Keratinocyte (primary cell): ENCODE measurements at regions not wholly inside any gene's neighbourhood (a gene's known extent, or its start where the extent isn't known, plus 50 kb on each side); places are given as distances from the start of the nearest gene placed in this dataset.

Experiments used
- DNase-seq: peaks from one replicate; pipeline ENCODE4 v3.0.0-alpha.2; 2011; ENCODE audit warnings: low read depth, missing footprints, low spot score
- FAIRE-seq: peaks from 2 replicates; lab custom pipeline; 2011; peaks lifted over from hg19 to GRCh38; lab: Jason Lieb, UNC
- H2AFZ ChIP-seq: 2 replicates; pipeline ENCODE4 v1.6.0; 2012; ENCODE audit warnings: low read length, control low read depth, inconsistent platforms; ENCODE audit not compliant: control insufficient read depth
- H3K27ac ChIP-seq: 2 replicates; pipeline ENCODE4 v1.5.1; 2011; ENCODE audit warnings: low read length; ENCODE audit not compliant: control insufficient read depth, insufficient read depth
- H3K27me3 ChIP-seq: 3 replicates; pipeline ENCODE4 v1.6.0; 2011; ENCODE audit warnings: low read length; ENCODE audit not compliant: control insufficient read depth, insufficient read depth; ENCODE audit errors: extremely low read depth
- H3K36me3 ChIP-seq, 2 experiments: 2 replicates in 1 of 2; 3 replicates in 1 of 2; pipeline ENCODE4 v1.5.1; 2011; ENCODE audit warnings: low read length in 2 of 2, mild to moderate bottlenecking in 1 of 2; ENCODE audit not compliant: control insufficient read depth in 2 of 2, insufficient read depth in 2 of 2; ENCODE audit errors: extremely low read depth in 1 of 2
- H3K4me1 ChIP-seq: 3 replicates; pipeline ENCODE4 v1.5.1; 2011; ENCODE audit warnings: low read length; ENCODE audit not compliant: control insufficient read depth, insufficient read depth; ENCODE audit errors: extremely low read depth
- H3K4me2 ChIP-seq: 3 replicates; pipeline ENCODE4 v1.6.0; 2011; ENCODE audit warnings: low read depth, low read length; ENCODE audit not compliant: control insufficient read depth, insufficient read depth; ENCODE audit errors: extremely low read depth
- H3K4me3 ChIP-seq, 3 experiments: fragments of 200-600 bp in 1 of 3; sonication (generic) in 1 of 3; 2 replicates in 2 of 3; 3 replicates in 1 of 3; pipeline ENCODE4 v1.5.1; 2011 to 2016; ENCODE audit warnings: low read length in 3 of 3, mild to moderate bottlenecking in 3 of 3, control low read depth in 2 of 3, inconsistent platforms in 1 of 3, low read depth in 1 of 3, mixed read lengths in 1 of 3, mixed run types in 1 of 3, moderate library complexity in 1 of 3; ENCODE audit not compliant: control insufficient read depth in 2 of 3, insufficient read depth in 2 of 3; ENCODE audit errors: extremely low read depth in 1 of 3
- H3K79me2 ChIP-seq: 2 replicates; pipeline ENCODE4 v1.6.0; 2012; ENCODE audit warnings: low read length; ENCODE audit not compliant: control insufficient read depth, insufficient read depth
- H3K9ac ChIP-seq: 3 replicates; pipeline ENCODE4 v1.6.0; 2011; ENCODE audit warnings: low read length; ENCODE audit not compliant: control insufficient read depth, insufficient read depth; ENCODE audit errors: extremely low read depth
- H3K9me1 ChIP-seq: 3 replicates; pipeline ENCODE4 v1.6.0; 2011; ENCODE audit warnings: low read length; ENCODE audit not compliant: control insufficient read depth, insufficient read depth; ENCODE audit errors: extremely low read depth
- H3K9me3 ChIP-seq: 2 replicates; pipeline ENCODE4 v1.5.1; 2012; ENCODE audit warnings: low read depth, low read length; ENCODE audit not compliant: control insufficient read depth
- H4K20me1 ChIP-seq: 3 replicates; pipeline ENCODE4 v1.6.0; 2011; ENCODE audit warnings: low read length; ENCODE audit not compliant: control insufficient read depth, insufficient read depth; ENCODE audit errors: extremely low read depth
- EZH2 ChIP-seq: IDR thresholded peaks from one replicate; pipeline ENCODE4 v1.6.1; 2012; ENCODE audit warnings: inconsistent platforms, mild to moderate bottlenecking, low read length, moderate library complexity
- dilution Hi-C: fragments of 300-500 bp; cut with MboI; formaldehyde crosslinking; loops from one replicate; pipeline ENCODE4 v1.7.0; 2020; ENCODE audit warnings: low sequenced_read_pairs; ENCODE audit not compliant: extremely low pct_ligation_motif_present
- TF ChIP-seq, protein P1 (sequence below), 3 experiments: IDR thresholded peaks in 1 of 3; conservative IDR thresholded peaks in 1 of 3; optimal IDR thresholded peaks in 1 of 3; 2 replicates in 2 of 3; 3 replicates in 1 of 3; pipeline versions ENCODE3 to v1.5.1; 2011; ENCODE audit warnings: low read length in 3 of 3, mild to moderate bottlenecking in 3 of 3, moderate library complexity in 2 of 3, control low read depth in 1 of 3, inconsistent platforms in 1 of 3; ENCODE audit not compliant: insufficient read depth in 2 of 3; ENCODE audit errors: extremely low read depth in 1 of 3

DNA sequence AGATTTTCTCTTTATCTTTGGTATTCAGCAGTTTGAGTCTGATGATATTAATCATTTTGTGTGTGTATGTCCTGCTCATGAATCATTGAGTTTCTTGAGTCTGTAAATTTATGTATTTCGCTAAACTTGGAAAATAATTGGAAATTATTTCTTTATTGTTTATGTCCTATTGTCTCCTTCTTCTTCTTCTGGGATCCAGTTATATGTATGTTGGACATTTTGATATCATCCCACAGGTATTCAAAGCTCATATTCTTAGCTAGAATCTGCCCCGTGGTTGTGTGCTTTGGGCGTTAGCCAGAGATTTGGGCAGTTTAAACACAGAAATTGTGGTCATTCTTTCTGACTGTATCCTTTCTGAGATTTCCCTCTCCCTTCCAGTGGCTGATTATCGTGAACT is 243.0 kb upstream of the SPRED2 start:
- TF ChIP-seq EZH2, result no peak
- TF ChIP-seq, protein P1, sequence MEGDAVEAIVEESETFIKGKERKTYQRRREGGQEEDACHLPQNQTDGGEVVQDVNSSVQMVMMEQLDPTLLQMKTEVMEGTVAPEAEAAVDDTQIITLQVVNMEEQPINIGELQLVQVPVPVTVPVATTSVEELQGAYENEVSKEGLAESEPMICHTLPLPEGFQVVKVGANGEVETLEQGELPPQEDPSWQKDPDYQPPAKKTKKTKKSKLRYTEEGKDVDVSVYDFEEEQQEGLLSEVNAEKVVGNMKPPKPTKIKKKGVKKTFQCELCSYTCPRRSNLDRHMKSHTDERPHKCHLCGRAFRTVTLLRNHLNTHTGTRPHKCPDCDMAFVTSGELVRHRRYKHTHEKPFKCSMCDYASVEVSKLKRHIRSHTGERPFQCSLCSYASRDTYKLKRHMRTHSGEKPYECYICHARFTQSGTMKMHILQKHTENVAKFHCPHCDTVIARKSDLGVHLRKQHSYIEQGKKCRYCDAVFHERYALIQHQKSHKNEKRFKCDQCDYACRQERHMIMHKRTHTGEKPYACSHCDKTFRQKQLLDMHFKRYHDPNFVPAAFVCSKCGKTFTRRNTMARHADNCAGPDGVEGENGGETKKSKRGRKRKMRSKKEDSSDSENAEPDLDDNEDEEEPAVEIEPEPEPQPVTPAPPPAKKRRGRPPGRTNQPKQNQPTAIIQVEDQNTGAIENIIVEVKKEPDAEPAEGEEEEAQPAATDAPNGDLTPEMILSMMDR (optimal IDR thresholded peaks at IDR 0.05 in 1 of 3, IDR thresholded peaks at IDR 0.05 in 1 of 3, conservative IDR thresholded peaks at IDR 0.05 in 1 of 3; ENCODE audit: extremely low read depth in 1 of 3, insufficient read depth in 2 of 3, low read length in 3 of 3), result no peak

DNA sequence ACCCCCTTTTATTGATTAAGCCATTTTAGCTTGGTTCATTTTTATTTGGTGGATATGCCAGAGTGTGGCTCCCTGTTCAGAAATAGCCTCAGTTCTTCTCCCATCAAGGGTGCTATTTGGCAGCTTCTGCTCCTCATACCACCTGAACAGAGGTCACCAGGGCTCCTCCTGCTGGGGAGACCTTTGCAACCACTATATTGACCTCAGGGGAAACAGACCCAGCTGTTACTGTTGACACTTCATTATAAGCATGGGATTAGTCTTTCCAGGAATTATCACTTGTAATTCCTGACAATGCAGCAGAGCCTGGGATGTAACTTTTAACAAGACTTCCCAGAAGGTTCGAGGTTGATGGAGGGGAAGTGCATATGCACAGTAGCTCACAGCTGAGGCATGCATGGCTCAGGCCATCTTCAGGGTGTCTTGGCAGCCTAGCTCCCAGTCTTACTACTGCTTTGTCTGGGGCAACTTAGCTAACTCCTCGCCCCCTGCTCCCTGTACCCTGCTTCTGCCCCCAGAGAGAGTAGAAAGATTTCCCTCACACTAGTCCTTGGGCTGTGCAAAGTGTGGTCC is 239.4 kb upstream of the SPRED2 start:
- dilution Hi-C loops, result no loop called here
- H3K4me3 ChIP-seq, result no peak overlapping the region
- no peak overlapping the region for H3K27ac ChIP-seq
- no peaks in the 10 kb centered on the region for H3K79me2 ChIP-seq
- no peaks in the 10 kb centered on the region for H3K9me3 ChIP-seq
- H2AFZ ChIP-seq, result no peak overlapping the region
- no peaks in the 10 kb centered on the region for H3K4me1 ChIP-seq
- no peaks in the 10 kb centered on the region for H3K27me3 ChIP-seq
- H3K9me1 ChIP-seq, result no peaks in the 10 kb centered on the region
- no peaks in the 10 kb centered on the region for H3K36me3 ChIP-seq
- H3K4me2 ChIP-seq, result no peak overlapping the region
- no peaks in the 10 kb centered on the region for H4K20me1 ChIP-seq
- no peak for DNase-seq
- TF ChIP-seq, protein P1 (optimal IDR thresholded peaks at IDR 0.05 in 1 of 3, IDR thresholded peaks at IDR 0.05 in 1 of 3, conservative IDR thresholded peaks at IDR 0.05 in 1 of 3; ENCODE audit: extremely low read depth in 1 of 3, insufficient read depth in 2 of 3, low read length in 3 of 3), result peak in 1 of 3 experiments; percentile 4
- no peak for TF ChIP-seq EZH2
- FAIRE-seq, result no peak
- H3K9ac ChIP-seq, result no peak overlapping the region

More for the DNA sequence above, 243.0 kb upstream of the SPRED2 start:
- H3K4me2 ChIP-seq, result no peak overlapping the region
- no peak overlapping the region for H3K9ac ChIP-seq
- H4K20me1 ChIP-seq, result no peaks in the 10 kb centered on the region
- no peaks in the 10 kb centered on the region for H3K9me1 ChIP-seq
- H3K4me3 ChIP-seq, result no peak overlapping the region
- no peak overlapping the region for H3K27ac ChIP-seq
- FAIRE-seq (no peak), DNase-seq (no peak)
- H3K27me3 ChIP-seq, result no peaks in the 10 kb centered on the region
- H3K36me3 ChIP-seq, result no peaks in the 10 kb centered on the region
- no peaks in the 10 kb centered on the region for H3K4me1 ChIP-seq
- no peak overlapping the region for H2AFZ ChIP-seq
- dilution Hi-C loops, result no loop called here
- H3K79me2 ChIP-seq, result no peaks in the 10 kb centered on the region
- no peaks in the 10 kb centered on the region for H3K9me3 ChIP-seq
